ENCODE measurements at regions not wholly inside any gene's neighbourhood (a gene's known extent, or its start where the extent isn't known, plus 50 kb on each side); places are given as distances from the start of the nearest gene placed in this dataset.

GRCh38 chr9:108445431-108446071, 410.2 kb downstream of the ACTL7B start (continued):
- no peak for TF ChIP-seq ZNF546 (CRISPR knock-in tag; conservative IDR thresholded peaks at IDR 0.05)
- no peak; the same call in 1 of the 2 replicates for TF ChIP-seq ZNF460 (CRISPR knock-in tag; IDR thresholded peaks at IDR 0.05; ENCODE audit: borderline replicate concordance)
- no peak for TF ChIP-seq SP2 (CRISPR knock-in tag; IDR thresholded peaks at IDR 0.05)
- TF ChIP-seq BCL6 (CRISPR knock-in tag; IDR thresholded peaks at IDR 0.05) = peak; percentile 98
- TF ChIP-seq TEAD2 (CRISPR knock-in tag; IDR thresholded peaks at IDR 0.05) = no peak
- no peak for TF ChIP-seq KLF12 (CRISPR knock-in tag; IDR thresholded peaks at IDR 0.05; ENCODE audit: borderline replicate concordance)
- TF ChIP-seq GPBP1L1 (CRISPR knock-in tag; IDR thresholded peaks at IDR 0.05) = no peak
- no peak for TF ChIP-seq ZNF441 (CRISPR knock-in tag; IDR thresholded peaks at IDR 0.05; ENCODE audit: borderline replicate concordance)
- TF ChIP-seq CBX1 (IDR thresholded peaks at IDR 0.05; ENCODE audit: low read depth) = peak; percentile 60
- no peak for TF ChIP-seq ZNF296 (CRISPR knock-in tag; conservative IDR thresholded peaks at IDR 0.05)
- no peak for TF ChIP-seq ZNF552 (CRISPR knock-in tag; IDR thresholded peaks at IDR 0.05; ENCODE audit: borderline replicate concordance)
- no peak for TF ChIP-seq CENPT (CRISPR knock-in tag; IDR thresholded peaks at IDR 0.05; ENCODE audit: low read depth)
- no peak for TF ChIP-seq DDIT3 (CRISPR knock-in tag; IDR thresholded peaks at IDR 0.05)
- TF ChIP-seq NR2F2 (IDR thresholded peaks at IDR 0.05; ENCODE audit: borderline replicate concordance, low read depth) = peak; percentile 73; the same call in 1 of the 2 replicates
- peak; percentile 98 for TF ChIP-seq SOX5 (CRISPR knock-in tag; IDR thresholded peaks at IDR 0.05; ENCODE audit: borderline replicate concordance)
- peak; percentile 99 for TF ChIP-seq ISL2 (CRISPR knock-in tag; IDR thresholded peaks at IDR 0.05)
- no peak for TF ChIP-seq ZNF510 (CRISPR knock-in tag; IDR thresholded peaks at IDR 0.05; ENCODE audit: low read depth)
- TF ChIP-seq TEF (CRISPR knock-in tag; IDR thresholded peaks at IDR 0.05) = no peak
- no peak for TF ChIP-seq HNRNPK (IDR thresholded peaks at IDR 0.05; ENCODE audit: low read depth, low read length, poor library complexity, severe bottlenecking)
- TF ChIP-seq DZIP1 (CRISPR knock-in tag; IDR thresholded peaks at IDR 0.05) = no peak
- no peak for TF ChIP-seq NCOA1 (CRISPR knock-in tag; IDR thresholded peaks at IDR 0.05)
- TF ChIP-seq PCBP1 (IDR thresholded peaks at IDR 0.05; ENCODE audit: borderline replicate concordance, low read depth, low read length) = no peak
- TF ChIP-seq ZNF780A (CRISPR knock-in tag; IDR thresholded peaks at IDR 0.05) = 0 out of 2 replicates have a peak, but pooled peaks have one; percentile 28
- no peak for TF ChIP-seq ZNF775 (CRISPR knock-in tag; IDR thresholded peaks at IDR 0.05; ENCODE audit: borderline replicate concordance)
- no peak for TF ChIP-seq ZNF275 (CRISPR knock-in tag; IDR thresholded peaks at IDR 0.05; ENCODE audit: borderline replicate concordance)
- TF ChIP-seq ZNF230 (CRISPR knock-in tag; IDR thresholded peaks at IDR 0.05) = no peak

Data from HepG2 (cell line).